C1 segment of cervical spinal cord (tissue), 14 donors: ENCODE measurements at regions not wholly inside any gene's neighbourhood (a gene's known extent, or its start where the extent isn't known, plus 50 kb on each side); places are given as distances from the start of the nearest gene placed in this dataset.

Source experiments
- DNase-seq, 14 donors: peaks; one replicate each; lab custom pipeline; 2025; lab: John Stamatoyannopoulos, UW

DNA sequence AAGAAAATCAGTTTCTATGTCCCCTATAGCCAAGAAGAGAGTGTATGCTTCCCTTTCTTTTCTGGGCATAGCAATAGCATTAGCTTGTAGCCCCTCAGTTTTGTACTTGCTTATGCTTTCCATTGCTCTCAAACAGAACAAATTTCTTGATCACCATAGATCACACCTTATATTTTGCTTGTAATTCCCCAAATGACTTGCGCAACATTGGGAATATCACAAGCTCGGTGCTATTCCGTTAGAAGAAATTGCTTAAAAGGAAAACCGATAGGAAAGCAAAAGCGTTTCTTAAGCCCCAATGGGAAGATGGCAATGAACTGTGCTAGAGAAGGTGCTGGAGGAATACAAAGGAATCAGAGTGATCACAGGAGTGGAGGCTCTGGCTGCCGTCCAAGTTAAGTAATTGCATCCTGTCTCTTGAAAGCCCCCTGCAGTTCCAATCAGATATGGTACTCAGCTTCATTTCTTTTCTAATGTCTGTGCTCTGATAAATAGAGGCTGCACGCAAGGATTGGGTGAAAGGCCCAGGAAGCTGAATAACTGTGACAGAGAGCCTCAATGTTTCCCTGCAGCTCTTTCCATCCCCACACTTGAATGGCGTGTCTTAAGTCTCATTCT, 182.1 kb upstream of the KIRREL3 start:
- DNase-seq, result no peak

DNA sequence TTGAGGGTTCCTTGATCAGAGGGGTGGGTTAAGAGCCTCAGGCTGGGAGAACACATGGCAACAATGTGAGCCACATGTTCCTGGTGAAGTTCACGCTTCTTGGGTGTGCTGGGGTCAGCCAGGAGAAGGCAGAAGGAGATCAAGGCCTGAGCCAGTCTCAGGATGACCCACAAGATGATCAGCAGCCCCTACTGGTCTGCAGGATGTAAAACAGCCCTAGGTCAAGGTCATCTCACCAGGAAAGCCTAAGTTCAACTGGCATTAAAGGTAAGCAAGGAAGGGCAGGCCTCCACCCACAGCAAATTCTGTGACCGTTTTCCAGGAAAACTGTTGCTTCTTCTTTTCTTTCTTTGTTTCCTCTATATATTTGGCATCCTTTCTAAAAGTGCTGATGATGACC, 156.7 kb upstream of the KIRREL3 start:
- peak in 1 of 14 donors; percentile 2 for DNase-seq

DNA sequence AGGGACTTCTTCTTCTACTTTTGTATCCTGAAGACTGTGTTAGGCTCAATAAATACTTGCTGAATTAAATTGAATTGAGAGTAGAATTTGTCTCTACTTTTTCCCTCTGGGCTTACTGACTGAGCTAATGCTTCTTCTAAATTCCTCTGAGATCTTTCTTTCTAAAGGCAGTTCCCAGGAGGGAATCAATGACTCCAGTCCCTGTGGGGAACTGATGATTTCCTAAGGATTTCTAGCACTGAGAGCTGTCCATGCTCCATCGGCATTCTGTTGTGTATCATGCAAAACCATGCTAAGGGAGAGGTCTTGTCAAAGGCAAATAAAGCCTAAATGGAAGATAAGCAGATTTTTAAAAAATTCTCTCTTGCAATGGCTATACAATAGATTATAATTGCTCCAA, 148.8 kb upstream of the KIRREL3 start:
- no peak for DNase-seq

DNA sequence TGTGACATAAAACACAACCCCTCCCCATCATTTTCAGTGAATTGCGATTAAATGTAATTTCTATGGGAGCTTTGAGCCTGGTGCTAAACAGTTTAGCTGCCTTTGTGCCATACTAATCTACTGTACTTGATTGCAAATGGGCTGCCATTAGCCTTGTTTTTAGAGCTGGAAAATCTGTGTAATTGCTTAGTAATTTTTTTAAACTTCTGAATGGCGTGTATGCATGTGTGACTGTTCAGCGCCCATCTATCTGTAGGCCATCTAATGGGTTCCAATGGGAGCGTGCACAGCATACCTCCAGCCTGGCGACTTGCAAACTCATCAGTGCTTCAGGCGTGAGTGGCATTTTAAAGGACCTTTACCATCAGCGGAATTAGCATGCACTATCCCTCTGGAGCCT, 142.7 kb upstream of the KIRREL3 start:
- no peak for DNase-seq

DNA sequence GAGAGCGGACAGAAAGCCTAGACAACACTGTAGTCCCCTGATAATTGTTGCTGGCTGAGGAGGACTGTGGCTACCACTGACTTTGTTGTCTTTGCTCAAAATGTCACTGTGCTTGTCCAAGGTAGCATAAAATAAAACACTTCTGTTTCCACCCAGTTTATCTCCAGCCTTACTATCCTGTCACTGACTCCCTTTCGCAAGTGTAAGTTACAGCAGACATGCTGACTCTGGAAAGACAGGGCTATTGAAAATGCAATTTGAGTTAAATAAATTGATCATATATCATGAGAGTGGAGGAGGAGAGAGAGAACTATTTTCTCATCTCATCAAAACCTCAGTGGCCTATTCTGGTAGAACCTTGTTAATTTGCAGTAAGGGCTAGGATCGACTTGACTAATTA, 138.0 kb upstream of the KIRREL3 start:
- DNase-seq, result no peak

DNA sequence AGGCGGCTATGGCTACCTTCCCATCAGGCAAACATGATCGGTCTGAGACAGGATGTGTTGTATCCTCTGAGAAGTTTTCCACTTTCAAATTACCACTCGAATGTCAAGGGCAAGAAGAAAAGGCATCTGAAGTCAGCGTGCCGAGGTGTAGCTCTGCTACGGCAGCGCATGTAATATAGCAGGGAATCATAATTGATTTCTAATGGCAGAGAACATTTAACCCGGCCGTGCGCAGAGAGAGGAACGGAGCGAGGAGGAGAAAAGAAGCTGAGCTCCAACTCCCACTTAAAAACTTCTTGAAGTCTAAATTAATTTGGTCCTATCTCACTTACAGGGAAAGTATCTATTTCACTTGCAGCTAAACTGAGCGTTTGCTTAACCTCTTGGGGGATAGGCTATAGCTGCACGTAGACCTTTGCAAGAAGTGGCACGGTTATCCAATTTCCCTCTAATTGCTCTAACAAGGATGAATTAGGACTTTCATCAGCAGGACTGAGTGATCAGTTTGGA, 137.3 kb upstream of the KIRREL3 start:
- DNase-seq, result no peak

DNA sequence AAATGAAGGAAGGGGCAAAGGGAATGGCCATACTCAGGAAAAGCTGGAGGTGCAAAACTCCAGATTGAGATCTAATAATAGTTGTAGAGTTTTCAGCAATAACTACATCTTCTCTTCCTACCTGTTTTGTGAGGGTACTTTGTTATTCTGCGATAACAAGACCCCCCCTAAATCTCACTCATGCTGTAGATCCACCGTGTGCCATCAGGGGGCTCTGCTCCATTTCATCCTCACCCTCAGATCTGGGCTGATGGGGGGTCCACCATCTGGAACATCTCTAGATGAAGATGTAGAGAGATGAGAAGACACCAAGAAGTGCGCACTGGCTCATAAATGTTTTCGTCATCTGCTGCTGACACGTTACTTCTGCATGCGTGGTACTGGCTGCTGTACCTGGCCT, 135.9 kb upstream of the KIRREL3 start:
- no peak for DNase-seq

DNA sequence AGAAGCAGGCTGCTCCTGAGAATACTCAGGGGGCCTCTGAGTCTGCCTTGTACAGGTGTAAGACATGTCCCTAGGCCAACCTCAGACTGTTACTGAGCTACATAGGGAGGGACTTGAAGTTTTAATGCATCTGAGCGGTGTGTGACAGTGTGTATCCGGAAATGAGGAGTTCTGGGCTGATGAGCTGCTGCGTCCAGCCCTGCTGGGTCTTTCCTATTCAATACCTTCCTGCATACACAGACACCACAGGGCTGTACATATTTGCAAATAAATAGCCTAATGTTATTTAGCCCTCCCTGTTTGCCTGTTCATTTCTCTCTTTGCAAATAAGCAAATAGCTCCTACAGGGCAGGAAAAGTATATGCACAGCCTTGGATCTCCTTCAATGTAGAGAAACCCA, 134.7 kb upstream of the KIRREL3 start:
- no peak for DNase-seq

DNA sequence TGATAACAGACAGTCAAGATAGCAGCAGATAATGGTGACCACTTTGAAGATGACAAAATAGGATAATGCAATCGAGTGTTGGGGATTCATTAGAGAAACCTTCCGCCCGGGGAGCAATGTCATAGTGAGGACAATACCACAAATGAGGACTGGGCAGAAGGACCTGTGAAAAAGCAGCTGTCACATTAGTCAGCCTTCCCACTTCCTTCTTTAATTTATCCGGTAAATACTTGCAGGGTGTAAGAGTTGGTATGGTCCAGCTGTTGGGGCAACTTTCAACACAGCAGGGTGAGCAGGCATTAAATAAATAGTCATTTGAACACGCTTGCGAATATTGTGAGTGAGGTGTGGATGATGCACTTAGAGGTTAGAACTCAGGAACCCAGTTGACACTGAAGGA, 132.5 kb upstream of the KIRREL3 start:
- DNase-seq, result no peak

DNA sequence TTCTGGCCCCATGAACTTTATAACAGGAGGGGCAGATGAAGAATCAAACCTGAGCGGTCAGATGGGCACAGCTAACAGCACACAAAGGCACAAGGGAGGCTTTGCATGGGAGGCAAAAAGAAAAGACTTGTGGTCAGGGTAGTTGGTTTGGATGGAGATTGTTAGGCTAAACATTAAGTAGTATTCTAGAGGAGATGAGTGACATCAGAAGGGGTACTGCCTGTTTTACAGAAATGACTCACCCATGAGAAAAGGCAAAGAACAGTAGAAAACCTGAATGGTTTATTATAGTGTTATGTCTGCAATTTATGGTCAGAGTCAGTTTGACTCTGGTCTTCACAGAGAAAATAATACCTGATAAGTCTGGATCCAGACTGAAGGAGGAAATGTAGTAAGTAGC, 129.8 kb upstream of the KIRREL3 start:
- no peak for DNase-seq

DNA sequence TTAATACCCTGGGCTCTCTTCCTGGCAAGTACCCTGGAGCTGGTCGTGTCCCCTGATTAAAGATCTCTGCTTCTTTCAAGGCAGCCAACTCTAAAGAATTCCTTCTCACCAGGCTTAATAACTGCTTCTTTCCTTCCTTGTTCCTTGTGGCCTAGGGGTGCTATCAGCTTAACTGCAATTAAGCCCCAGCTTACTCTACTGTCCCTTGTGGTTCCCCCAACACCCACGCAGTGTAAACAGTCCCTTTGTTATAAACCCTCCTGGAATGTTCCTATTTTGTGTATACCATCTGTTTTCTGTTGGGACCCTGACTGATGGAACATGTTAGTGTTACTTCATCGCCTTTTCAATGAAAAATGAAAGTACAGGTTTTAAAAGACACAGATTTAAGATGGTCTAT, 126.4 kb upstream of the KIRREL3 start:
- no peak for DNase-seq

DNA sequence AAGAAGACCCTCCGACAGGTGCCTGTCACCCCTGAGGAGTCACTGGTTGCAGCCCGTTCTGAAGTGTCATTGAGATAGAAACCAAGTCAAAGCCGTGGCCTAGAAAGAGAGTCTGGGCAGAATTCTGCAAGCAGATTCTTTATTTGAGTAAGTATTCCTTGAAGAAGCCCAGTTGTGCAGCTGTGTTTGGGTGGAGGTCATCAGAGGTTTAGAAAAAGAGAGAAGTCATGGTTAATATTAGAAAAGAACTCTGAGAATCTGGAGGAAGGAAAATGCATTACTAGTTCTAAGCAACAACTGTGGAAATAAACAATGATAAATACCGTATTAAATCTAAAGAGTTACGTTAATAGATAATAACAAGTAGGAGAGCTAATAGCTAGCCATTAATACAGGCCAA, 118.8 kb upstream of the KIRREL3 start:
- DNase-seq, result no peak

DNA sequence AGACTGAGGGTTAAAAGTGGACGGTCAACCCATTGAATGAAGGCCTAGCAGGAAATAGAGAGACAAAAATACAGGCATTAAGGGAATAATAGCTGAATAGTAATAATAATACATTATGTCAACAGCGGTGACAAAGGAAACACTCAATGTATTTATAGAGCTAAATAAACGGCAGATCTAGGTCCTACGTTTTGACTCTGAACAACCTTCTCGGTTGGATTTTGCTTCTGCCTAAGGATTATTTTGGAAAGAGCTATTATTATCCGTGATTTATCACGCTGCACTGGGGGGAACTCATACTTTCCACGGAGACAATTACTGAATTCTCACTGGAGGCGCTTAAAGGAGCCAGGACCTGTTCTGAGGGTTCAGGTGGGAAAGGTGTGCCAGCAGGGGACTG, 118.2 kb upstream of the KIRREL3 start:
- no peak for DNase-seq

DNA sequence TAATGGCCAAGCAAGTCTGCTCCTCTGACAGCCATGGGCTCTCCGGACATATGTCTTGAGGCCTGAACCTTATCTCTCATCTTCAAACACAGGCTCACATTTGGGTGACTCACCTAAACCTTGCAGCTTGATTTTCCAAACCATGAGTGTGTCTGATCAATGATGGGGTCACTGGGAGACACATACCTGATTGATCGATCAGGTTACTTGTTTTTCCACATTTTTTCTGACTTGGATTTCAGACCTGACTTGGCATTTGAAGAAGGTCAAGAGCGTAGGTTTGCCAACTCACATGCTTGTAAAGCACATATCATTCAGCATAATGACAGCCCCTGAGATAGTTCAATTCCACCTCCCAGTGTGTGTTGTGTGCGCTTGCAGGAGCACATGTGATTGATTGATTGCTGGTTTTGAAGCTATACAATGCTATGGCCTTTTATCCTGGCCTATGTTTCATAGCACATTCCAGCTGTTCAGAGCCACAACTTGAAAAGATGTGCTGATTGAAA, 116.7 kb upstream of the KIRREL3 start:
- DNase-seq, result no peak

DNA sequence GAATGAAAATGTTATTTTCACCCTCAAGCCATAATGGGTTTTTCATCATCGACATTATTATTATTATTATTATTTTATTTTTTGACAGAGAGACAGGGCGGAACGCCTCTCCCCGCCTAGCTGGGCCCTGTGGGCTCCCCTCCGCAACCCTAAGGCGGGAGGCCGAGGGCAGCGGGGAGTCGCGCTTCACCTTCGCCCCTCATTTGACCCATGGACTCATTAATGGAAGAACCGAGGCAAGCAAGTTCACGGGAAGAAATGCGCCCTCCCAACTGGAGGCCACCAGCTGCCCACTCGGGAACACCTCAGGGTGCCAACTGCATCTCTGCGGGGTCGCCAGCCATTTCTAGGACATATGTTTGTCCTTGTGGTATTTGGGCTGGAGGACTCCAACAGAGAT, 115.3 kb upstream of the KIRREL3 start:
- no peak for DNase-seq

DNA sequence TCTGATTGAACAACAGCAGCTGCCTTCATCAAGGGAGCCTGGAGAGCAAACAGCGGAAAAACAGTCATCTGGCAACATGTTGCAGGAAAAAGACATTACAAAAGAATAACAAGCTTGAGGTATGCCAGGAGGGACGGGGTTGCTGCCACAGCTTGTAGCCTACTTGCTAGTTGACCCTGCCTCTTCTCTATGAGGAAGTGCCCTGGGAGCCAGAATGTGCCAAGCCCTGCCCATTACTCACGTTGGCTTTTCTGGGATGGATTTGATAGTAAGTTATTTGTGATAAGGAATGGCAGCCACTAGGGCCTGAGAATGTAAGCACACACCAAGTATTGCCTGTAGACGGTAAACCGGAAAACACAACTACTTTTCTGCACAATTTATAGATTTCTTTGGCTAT, 113.5 kb upstream of the KIRREL3 start:
- no peak for DNase-seq

DNA sequence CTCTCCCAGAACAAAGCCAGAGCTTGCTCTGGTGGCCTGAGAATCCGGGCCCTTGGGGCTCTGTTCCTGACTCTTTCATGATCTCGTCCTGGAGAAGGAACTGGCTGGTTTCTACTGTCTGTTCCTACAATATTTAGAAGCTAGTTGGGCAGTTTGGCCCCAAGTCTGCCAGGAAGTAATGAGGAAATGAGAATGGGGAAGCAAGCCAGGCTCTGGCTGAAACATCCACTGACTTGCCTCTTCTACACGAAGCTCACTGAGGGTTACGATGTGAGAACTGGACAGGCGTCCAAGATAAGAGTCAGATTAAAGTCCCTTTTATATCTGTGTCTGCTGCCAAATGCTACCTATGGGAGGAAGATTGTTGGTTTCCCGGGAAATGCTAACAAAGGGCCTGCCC, 110.0 kb upstream of the KIRREL3 start:
- peak in 6 of 14 donors; percentile 5 to 53 (median 24) for DNase-seq

DNA sequence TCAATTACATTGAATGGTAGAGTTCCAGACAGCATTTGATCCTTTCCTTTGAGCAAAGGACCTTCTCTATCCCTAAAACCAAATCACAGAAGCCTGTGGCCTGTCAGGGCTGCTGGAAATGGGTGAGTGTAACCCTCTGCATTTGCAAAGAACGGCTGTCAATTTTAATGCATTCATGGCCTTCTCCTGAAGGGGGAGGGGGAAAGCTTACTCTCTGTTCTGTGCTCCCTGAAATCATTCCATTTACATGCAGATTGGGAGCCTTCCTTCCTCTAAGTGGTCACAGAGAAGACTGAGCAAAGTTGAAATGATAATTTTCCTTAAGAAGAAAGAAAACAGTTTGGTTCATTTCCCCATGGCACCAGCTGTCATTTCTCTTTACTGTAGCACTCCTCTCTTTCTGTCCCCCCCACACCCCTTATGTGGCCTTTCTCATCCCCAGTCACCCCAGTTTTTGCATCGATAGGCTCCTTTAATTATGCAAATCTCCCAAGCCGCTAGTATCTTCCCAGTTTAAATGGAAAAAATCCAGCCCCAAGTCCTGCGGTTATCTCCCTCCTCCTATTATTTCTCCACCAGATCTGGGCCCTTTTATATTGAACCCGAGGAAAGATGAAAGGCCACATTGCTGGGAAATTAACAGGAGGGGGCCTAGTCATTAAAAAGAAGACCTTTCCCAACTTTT, 109.4 kb upstream of the KIRREL3 start:
- DNase-seq, result no peak

DNA sequence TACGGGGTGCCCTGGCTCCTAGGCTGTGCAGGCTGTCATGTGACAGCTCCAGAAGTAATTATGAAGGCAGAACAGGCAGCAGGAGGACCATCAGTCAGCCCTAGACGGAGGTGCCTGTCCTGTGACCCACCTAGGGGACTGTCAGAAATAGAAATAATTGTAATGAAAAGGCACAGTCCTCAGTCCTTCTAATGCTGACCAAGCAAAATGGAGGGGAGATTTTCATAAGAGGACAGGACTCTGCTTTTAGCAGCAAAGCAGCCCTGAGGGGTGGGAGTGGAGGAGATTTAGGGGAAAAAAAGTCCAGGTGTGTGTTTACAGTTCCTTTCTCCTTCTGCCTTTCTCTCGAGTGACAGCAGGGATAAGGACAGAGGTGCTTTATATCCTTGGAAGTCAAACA, 108.3 kb upstream of the KIRREL3 start:
- DNase-seq, result no peak

DNA sequence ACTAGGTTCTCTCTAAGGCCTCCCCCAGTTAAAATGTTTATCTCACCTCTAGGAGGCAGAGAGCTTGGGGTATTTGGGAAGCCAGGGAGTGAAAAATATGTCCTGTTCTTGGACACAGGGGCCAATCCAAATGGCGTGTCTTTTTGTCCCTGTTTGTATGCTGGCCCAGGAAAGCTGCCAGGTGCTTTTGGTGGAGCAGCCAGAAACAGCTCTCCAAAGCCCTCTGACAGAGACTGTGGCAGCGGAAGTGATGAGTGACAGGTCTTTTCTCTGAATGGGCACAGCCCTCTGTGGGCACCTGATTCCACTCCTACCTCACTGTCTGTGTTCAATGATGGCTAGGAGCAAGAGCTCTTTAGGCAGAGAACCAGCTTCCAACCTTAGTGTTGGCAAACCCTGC, 106.4 kb upstream of the KIRREL3 start:
- no peak for DNase-seq

DNA sequence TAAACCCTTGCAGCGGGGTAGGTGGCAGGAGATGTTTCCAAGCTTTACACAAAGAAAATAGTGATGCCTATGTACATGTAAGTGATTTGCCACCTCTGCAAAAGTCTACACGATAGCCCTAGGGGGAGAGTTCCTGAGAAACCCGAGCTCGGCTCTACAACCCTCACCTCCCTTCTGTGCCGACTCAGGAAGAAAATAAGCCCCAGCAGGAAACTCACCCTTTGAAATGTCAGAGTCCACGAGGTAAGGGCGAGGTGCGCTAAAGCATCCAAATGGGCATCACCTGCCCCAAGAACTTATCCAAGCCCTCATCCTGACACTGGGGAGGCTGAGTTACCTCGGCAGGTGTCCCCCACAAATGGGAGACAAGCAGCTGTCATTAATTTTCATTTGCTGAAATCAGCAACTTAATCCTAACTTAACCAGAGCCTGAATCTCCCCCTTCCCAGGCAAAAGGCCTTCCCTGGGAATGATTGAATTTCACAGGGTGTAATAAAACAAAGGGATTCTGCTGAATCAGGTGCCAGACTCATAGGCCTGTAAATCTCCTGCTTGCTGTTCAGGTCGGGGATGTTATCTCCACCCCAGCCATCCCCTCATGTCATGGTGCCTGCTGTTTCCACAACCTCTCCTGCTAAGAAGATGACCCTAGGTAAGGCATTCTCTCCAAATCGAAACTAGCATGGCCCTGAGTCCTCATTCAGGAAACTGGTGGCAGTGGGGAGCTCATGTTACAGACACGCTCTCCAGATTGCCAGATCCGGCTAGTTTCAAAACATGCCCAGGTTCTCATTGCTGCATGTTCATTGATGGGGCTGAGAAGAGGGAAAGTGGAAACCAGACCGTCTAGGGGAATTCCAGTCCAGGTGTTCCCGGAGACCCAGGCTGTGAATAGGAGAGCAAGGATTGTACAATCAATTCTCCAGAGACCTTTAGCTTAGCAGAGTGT, 105.3 kb upstream of the KIRREL3 start:
- DNase-seq, result no peak
